GM18520 (cell line): ENCODE measurements at regions not wholly inside any gene's neighbourhood (a gene's known extent, or its start where the extent isn't known, plus 50 kb on each side); places are given as distances from the start of the nearest gene placed in this dataset.
"Not testable (repeated sequence)": the region's sequence is repeated elsewhere in the genome, so short reads cannot be mapped to it uniquely, and the experiment has no call there.

Experiments
- ATAC-seq: cut with Tn5 transposase; IDR thresholded peaks from one replicate; pipeline ENCODE4 v1.9.1; 2021; ENCODE audit not compliant: unreplicated experiment

GRCh38 chr5:101532430-101532829 lies 629.3 kb upstream of the ST8SIA4 start:
- no peak for ATAC-seq

- no peak for ATAC-seq
Observed at GRCh38 chr5:101531026-101531425, 627.9 kb upstream of the ST8SIA4 start.

- ATAC-seq, result not testable (repeated sequence)
Observed at GRCh38 chr5:101529094-101529493, 626.0 kb upstream of the ST8SIA4 start.

GRCh38 chr5:101520417-101520816 lies 617.3 kb upstream of the ST8SIA4 start:
- ATAC-seq, result no peak

- no peak for ATAC-seq
Observed at GRCh38 chr5:101517795-101518194, 614.7 kb upstream of the ST8SIA4 start.

- no peak for ATAC-seq
Observed at GRCh38 chr5:101515721-101516120, 612.6 kb upstream of the ST8SIA4 start.

GRCh38 chr5:101505891-101506570 lies 602.9 kb upstream of the ST8SIA4 start:
- no peak for ATAC-seq

GRCh38 chr5:101482931-101483330 lies 579.8 kb upstream of the ST8SIA4 start:
- ATAC-seq, result no peak

GRCh38 chr5:101473483-101473882 lies 570.4 kb upstream of the ST8SIA4 start:
- ATAC-seq, result no peak

GRCh38 chr5:101461455-101461854 lies 558.4 kb upstream of the ST8SIA4 start:
- no peak for ATAC-seq

- ATAC-seq, result no peak
Observed at GRCh38 chr5:101458587-101458986, 555.5 kb upstream of the ST8SIA4 start.

GRCh38 chr5:101455851-101456250 lies 552.8 kb upstream of the ST8SIA4 start:
- no peak for ATAC-seq

GRCh38 chr5:101455048-101455447 lies 552.0 kb upstream of the ST8SIA4 start:
- ATAC-seq, result no peak

- ATAC-seq, result not testable (repeated sequence)
Observed at GRCh38 chr5:101442281-101442680, 539.2 kb upstream of the ST8SIA4 start.

GRCh38 chr5:101440173-101440572 lies 537.1 kb upstream of the ST8SIA4 start:
- no peak for ATAC-seq

- ATAC-seq, result no peak
Observed at GRCh38 chr5:101437351-101437750, 534.3 kb upstream of the ST8SIA4 start.

- ATAC-seq, result no peak
Observed at GRCh38 chr5:101435768-101436167, 532.7 kb upstream of the ST8SIA4 start.

GRCh38 chr5:101431201-101431600 lies 528.1 kb upstream of the ST8SIA4 start:
- no peak for ATAC-seq

- no peak for ATAC-seq
Observed at GRCh38 chr5:101430551-101430950, 527.5 kb upstream of the ST8SIA4 start.

- ATAC-seq, result no peak
Observed at GRCh38 chr5:101429241-101429640, 526.2 kb upstream of the ST8SIA4 start.

GRCh38 chr5:101425339-101425859 lies 522.3 kb upstream of the ST8SIA4 start:
- ATAC-seq, result no peak

GRCh38 chr5:101424530-101425175 lies 521.6 kb upstream of the ST8SIA4 start:
- ATAC-seq, result no peak
